Right forelimb (tissue), 1 donor: ENCODE measurements at regions not wholly inside any gene's neighbourhood (a gene's known extent, or its start where the extent isn't known, plus 50 kb on each side); places are given as distances from the start of the nearest gene placed in this dataset.
"Not testable (repeated sequence)": the region's sequence is repeated elsewhere in the genome, so short reads cannot be mapped to it uniquely, and the experiment has no call there.

ENCODE experiments used
- DNase-seq: peaks from one replicate; pipeline ENCODE4 v3.0.0-alpha.2; 2018

DNA sequence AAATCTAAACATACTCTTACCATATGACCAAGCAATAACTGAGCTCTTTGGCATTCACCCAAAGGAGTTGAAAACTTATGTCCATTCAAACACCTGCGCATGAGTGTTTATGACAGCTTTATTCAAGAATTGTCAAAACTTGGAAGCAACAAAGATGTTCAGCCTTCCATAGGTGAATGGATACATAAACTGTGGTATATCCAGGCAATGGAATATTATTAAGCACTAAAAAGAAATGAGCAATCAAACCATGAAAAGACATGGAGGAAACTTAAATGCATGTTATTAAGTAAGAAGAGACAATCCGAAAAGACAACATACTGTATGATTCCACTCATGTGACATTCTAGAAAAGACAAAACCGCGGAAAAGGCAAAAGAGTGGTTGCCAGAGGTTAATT, 312.0 kb upstream of the TMC3 start:
- DNase-seq, result no peak

DNA sequence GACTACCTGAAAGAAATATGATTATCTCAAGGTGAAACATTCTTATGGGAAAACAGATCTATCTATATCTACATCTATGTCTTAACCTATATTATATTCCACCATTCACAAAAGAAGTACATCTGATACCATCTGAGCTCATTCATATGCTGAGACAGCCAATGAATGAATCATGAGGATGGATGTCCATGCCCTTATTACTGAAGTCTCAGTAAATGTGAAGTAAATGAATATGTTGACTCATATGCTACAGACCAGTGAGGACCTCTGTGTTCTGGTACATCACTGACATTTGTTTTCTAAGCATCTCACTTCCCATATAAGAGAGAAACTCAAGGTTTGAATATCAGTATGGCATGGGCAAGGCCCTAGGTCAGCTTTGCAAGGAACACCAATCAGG, 311.2 kb upstream of the TMC3 start:
- no peak for DNase-seq

DNA sequence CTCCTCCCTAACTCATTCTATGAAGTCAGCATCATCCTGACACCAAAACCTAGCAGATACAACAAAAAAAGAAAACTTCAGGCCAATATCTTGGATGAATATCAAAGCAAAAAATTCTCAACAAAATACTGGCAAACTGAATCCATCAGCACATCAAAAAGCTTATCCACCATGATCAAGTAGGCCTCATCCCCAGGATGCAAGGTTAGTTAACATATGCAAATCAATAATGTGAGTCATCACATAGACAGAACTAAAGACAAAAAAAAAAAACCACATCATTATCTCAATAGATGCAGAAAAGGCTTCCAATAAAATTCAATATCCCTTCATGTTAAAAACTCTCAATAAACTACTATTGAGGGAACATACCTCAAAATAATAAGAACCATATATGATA, 306.8 kb upstream of the TMC3 start:
- no peak for DNase-seq

DNA sequence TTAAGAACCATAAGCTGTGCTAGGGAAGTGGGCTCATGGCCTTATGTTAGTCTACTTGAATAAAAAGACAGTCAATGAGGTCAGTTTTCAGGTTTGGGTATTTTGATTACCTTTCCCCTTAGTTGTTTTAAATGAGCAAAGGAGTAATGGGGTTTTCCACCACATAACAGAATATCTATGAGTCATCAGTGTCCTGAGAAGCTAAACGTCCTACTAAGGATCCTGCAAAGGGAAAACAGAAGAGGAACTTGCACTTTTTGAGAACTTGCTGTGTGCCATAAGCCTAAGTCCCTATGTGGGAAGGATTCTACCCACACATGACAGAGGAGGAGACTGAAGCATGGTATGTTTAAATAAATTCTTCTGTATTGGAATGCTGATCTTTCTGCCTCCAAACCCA, 292.8 kb upstream of the TMC3 start:
- no peak for DNase-seq

DNA sequence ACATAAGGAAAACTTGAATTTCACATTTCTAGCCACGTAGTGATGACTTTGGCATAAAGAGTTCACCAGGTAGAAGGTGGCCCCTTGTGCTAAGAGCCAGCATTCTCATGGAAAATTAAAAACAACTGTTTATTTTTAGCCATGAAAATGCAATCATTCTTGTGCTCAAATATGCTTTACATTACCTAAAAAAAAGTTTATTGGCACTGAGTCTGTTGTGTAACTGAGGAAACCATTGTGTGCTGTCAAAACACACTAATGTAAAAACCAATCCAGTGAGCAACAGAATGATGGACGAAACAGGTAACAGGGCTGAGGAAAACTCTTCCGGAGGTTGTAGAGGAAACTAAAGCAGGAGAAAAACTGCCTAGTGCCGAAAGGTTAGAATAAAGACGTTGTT, 287.0 kb upstream of the TMC3 start:
- no peak for DNase-seq

DNA sequence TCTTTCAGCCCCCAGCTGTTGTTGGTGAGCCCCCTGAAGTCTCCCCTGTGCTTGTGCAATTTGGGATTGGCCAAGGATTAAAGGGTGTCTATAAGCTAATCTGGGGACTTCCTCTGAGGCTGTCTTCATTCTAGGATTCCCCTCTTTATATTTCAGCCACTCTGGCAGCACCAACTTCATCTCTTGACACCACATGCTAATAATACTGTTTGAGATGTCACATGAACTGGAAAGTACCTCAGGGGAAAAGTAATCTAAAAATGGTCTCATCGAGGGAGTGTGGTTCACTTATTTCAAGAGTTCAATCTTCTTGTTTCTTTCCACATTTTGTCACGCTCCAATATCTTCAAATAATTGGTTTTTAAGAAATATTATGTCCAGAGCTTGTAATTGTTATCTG, 279.2 kb upstream of the TMC3 start:
- no peak for DNase-seq

DNA sequence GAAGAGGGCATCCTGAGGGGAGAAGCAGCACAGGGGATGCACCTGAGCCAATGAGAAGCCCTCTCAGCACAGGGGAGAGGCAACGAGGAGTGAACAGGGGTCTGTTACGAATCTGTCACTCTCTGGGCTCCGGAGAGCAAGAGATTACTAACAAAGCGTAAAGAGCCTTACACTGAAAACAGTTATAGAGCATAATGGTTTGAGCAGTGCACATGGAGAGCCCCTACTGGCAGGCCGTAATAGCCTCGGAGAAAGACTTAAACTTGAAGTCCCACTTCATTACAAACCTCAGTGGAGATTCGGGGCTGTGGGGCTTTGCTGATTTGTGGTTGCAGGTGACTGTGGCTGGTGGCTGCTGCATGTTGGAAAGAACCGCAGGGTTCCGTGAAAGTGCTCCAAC, 271.5 kb upstream of the TMC3 start:
- DNase-seq, result no peak

DNA sequence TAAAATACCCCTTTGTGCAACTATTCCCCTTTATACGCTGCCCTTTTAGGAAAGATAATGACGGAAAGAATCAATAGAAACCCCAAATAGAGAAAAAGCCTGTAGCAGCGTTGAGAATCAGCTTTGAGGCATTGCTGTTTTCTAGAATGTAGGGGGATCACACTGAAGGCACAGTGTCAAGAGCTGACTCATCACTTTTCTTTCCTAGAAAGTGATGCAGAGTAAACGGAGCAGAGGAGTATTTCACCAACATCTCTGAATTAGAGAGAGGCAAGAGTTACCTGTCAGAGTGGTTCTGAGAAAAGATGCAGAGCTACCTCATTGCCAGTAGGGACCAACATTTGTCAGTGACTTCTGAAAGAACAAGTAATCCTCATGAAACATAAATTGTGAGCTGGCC, 269.8 kb upstream of the TMC3 start:
- DNase-seq, result no peak

DNA sequence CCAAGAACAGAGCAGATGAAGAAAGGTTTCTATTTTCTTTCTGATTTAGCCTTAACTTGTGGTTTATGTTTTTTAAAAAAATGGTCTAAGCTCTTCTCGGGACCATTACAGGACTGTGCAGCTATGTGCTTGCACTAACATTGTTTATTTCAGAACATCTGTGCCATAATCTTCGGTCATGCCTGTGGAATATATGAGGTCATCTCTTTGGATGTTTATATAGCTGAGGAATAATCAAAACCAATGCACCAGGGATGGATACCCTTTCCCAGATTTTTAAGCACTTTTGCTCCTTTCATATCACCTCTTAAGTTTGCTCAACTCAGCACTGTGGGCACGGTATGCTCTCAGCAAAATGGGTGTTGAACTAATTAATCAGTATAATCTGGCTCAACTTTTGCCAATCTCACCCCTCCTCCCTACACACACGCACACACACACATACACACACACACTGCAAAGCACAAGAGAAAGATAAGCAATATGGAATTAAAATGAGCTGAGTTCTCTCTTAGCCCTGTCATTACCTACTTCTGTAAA, 268.5 kb upstream of the TMC3 start:
- peak; percentile 59 for DNase-seq

DNA sequence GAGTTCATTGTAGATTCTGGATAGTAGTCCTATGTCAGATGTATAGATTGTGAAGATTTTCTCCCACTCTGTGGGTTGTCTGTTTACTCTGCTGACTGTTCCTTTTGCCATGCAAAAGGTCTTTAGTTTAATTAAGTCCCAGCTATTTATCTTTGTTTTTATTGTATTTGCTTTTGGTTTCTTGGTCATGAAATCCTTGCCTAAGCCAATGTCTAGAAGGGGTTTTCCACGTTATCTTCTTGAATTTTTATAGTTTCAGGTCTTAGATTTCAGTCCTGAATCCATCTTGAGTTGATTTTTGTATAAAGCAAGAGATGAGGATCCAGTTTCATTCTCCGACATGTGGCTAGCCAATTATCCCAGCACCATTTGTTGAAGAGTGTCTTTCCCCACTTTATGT, 262.1 kb upstream of the TMC3 start:
- DNase-seq, result not testable (repeated sequence)

DNA sequence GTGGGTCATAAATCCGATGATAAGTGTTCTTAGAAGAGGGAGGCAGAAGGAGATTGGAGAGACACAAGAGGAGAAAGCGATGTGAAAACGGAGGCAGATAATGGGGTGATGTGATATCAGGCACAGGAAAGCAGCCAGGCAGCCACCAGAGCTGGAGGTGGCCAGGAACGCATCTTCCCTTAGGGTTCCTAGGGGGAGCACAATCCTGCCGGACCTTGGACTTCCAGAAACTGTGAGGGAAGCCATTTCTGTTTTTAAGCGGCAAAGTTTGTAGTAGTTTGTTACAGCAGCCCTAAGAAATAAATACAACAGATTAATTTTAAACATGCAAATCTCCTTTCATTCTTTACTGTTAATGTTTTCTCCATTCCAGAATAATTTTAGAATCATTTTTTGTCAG, 259.9 kb upstream of the TMC3 start:
- DNase-seq, result no peak

DNA sequence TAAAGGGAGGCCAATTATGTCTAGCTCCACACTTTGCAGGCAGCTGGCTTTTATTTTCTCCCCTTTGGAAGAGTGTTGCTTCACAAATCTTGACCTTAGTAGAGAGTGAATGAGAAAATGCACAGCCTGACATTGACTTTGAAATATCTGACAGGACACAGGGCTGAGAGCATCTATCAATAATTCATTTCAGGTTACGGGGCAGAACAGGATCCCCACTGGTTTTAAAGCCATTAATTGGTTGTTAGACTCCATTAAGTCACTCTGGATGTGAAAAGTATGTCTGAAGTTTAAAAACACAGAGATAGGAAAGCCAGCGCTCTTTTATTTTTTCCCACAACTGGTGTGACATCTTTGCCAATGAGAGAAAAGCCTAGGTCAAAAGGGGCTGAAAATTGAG, 251.9 kb upstream of the TMC3 start:
- DNase-seq, result no peak

DNA sequence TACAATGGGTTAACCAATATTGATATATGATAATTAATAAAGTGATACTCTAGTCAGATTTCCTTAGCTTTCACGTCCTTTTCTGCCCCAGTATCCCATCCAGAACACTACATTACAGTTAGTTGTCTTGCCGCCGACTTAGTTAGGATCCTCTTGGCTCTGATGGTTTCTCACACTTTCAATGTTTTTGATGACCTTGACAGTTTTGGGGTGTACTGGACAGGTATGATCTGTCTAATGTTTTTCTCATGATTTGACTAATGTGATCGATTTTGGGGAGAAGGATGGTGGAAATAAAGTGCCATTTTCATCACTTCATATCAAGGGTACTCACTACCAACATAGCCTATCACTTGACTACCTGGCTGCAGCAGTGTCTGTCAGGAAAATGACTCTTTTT, 245.0 kb upstream of the TMC3 start:
- DNase-seq, result no peak

DNA sequence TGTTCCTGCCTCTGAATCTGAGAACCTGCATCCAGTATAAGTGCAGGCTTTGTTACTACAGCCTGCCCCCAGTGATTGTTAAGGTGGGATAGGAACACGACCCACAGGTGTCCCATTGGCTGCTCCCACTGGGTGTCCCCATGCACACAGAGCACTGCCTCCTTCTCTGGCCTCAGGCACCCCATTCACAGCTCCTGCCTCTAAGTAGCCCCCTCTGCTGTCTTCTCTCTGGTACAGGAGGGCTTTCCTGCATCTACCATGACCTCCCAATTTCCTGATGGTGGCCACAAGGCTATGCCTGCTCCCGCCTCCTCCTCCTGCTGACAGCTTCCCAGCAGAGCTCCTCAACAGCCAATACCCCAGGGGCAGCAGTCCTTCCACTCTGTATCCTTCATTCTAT, 238.6 kb upstream of the TMC3 start:
- no peak for DNase-seq

DNA sequence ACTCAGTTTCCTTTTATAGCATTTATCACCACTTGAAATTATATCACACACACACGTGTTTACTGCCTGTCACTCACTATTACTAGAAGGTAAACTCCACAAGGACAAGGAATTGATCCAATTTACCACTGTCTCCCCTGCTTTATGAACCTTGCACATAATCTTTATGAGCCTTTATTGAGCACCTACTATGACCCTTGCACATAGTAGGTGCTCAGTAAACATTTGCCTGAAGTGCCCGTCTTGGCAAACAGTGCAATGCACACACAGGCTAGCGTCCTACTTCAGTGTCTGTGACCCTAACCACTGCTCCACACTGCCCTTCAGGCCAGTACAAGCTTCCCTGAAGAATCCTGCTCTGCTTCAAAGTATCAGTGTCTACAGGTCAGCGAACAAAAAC, 237.7 kb upstream of the TMC3 start:
- no peak for DNase-seq

DNA sequence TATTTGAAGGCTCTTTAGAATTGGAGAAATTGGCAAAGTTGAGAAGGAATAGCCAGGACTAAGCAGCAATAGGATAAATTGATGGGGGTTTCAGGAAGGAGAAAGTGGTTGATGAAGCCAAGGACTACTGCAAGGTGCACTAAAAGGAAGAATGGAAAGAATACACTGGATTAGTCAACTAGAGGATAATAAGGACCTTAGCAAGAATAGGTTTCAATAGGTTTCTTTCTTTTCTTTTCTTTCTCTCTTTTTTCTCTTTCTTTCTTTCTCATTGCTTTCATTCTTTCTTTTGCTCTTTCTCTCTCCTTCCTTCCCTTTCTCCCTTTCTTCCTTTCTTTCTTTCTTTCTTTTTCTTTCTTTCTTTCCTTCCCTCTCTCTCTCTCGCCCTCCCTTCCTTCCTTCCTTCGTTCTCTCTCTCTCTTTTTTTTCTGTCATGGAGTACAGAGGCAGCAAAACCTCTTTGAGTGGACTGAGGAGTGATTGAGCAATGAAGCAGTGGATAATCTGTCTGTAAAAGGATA, 234.4 kb upstream of the TMC3 start:
- DNase-seq, result no peak

DNA sequence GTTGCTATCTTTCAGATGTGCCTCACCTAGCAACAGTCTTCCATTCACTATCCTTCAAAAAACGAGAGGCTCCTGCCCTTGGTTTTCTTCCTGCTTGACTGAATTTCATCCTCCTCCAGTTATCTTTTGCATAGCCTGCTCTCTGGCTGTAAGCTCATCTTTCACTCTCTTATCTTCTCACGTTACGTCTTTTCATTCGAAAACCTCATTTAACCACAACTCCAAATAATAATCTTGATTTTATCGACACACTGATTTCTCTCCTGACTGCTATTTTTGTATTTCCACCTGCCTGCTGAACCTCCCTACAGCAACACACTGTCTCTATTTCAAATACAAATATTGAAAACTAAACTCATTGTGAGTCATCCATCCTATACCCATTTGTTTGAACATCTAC, 230.7 kb upstream of the TMC3 start:
- no peak for DNase-seq

DNA sequence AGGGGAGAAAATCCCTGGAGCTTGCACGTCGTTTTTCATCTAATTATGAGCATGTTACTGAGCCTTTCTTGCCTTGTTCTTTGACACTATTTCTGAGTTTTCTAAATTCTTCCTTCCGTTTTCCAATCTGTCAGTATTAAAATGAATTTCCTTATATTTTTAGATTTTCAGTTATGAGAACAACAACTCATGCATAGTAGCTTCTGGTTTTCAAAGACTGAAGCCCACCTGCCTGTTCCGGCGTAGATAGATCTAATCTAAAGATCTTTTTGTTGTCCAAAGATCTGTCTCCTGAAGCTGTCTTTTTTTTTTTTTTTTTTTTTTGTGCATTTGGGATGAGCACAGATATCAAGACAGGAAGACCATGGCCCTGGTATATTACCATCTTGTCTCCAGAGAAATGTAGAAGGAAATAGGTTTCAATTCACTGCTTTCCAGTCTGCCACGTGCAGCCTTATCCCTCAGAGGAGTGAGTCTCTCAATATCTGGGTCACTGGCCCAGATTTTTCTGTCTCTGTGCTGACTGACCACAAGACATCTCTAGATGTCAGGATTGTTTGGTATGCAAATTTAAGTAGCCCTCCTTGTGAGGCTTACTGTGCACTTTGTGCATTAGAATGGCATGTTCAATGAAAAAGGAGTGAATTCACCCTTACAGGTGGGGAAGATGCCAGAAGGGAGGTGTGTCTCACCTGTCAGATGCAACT, 222.3 kb upstream of the TMC3 start:
- no peak for DNase-seq

DNA sequence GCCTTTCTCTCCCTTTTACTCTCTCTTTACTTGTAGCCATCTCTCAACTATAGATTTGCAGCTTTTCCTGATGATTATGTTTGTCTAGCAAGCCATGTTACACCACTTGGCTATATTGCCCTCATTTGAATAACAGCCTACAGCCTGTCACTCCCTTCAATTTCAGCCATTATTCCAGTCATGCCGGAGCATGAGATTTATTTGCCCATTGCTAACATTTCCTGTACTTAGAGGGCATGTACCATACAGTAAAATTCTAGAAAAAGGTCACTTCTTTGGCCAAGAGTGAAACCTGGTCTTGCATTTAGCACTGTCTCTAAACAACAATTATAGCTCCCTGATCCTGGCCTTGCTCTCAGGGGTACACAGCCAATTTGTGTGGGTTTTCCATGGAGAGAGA, 221.7 kb upstream of the TMC3 start:
- no peak for DNase-seq

DNA sequence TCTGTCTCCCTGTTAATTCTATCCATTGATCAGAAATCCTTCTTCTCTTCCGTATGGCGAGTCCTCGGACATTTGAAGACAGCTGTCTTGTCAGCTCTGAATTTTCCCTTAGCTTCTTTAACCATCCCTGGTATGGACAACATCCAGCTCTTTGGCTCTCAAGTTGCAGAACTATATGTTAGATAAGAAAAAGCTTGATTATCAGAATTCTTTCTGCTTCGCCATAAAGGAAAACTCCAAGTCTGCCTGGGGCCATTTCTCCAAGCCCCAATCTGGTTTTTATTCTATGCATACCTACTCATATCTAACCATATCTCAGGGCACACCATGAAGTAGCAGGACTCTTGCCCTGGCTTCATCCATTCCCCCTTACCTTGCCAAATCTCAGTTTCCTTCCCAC, 215.7 kb upstream of the TMC3 start:
- DNase-seq, result no peak

DNA sequence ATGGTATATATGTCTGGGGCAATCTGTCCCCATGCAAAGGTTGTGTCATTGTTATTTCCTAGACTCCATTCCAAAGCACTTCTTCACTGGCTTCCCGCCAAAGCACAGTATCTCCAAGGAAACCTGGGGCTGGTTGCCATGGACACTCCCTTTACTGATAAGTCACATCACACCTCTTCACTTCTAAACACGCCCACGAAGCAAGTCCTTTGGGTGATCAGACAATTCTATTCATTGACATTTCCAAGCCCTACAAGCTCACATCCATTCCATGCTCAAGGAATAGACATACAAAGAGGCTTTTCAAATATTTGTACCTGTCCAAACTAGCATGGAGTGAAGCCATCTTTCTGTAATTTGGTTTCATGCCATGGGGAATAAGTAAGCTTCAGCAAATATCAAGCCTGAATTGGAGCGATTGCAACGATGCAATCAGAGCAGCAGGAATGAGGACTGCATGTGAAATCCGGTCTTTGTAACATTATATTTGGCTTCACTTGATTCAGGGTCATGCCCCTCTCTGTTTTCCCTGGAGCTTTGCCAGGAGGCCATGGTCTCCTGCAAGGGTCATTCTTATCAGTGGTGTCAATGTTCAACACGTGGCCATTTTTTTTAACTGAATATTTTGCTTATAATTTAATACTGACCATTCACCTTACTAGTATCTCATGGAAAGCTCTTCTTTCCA, 201.6 kb upstream of the TMC3 start:
- no peak for DNase-seq

DNA sequence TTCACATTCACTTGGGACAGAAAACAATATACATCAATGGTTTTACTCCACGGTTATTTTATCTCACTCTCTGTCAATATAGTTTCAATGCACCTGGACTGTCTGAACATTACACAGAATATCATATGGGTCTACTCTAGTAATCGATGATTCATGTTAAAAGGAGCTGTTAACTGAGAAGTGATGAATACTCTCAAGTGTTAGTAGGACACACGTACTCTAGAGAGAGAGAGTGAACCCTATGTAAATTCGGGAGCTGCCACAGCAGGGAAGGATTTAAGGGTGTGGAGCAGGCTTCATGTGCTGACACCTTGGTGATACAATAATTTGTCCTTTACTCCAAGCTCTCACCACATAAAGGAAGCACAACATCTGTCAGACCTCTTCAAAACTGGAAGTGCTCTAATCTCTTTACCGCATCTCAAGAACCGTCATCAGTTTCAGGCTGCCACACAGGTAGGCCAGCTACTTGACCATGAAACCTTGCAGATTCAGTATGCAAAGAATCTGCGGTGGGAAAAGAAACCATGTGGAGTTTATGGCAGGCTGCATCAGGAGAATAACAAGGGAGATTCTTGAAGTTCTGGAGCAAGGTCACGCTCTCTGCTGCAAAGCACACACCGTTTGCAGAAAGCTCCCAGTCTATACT, 199.2 kb upstream of the TMC3 start:
- DNase-seq, result no peak

DNA sequence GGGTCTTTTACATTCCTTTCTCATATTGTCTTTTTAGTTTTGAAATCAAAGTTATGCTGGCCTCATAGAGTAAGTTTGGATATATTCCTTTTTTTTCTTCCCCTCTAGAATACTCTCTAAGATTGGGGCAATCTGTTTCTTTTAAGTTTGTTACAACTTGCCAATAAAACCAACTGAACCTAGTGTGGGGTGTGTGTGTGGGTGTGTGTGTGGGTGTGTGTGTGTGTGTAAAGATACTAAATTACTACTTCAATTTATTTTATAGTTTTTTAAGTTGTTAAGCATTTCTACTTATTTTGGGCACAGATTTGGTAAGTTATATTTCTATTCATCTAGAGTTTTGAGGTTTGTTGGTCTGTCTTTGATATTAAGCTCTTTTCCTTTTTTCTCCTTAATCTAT, 198.2 kb upstream of the TMC3 start:
- DNase-seq, result no peak
